Astrocyte (in vitro differentiated cells and primary cell): ENCODE measurements at regions not wholly inside any gene's neighbourhood (a gene's known extent, or its start where the extent isn't known, plus 50 kb on each side); places are given as distances from the start of the nearest gene placed in this dataset.
"Not testable (repeated sequence)": the region's sequence is repeated elsewhere in the genome, so short reads cannot be mapped to it uniquely, and the experiment has no call there.

Source experiments
- EZH2 ChIP-seq: IDR thresholded peaks from 2 replicates; pipeline ENCODE4 v1.6.1; 2012; ENCODE audit warnings: mild to moderate bottlenecking, low read length, inconsistent platforms; ENCODE audit not compliant: insufficient read depth
- TF ChIP-seq, protein P1 (sequence below): IDR thresholded peaks from 2 replicates; pipeline ENCODE4 v1.5.1; 2011; ENCODE audit warnings: low read depth, mild to moderate bottlenecking, inconsistent platforms, low read length, moderate library complexity; ENCODE audit not compliant: insufficient read depth

GRCh38 chr6:109879081-109879480, 99.0 kb upstream of the GPR6 start:
- TF ChIP-seq, protein P1, sequence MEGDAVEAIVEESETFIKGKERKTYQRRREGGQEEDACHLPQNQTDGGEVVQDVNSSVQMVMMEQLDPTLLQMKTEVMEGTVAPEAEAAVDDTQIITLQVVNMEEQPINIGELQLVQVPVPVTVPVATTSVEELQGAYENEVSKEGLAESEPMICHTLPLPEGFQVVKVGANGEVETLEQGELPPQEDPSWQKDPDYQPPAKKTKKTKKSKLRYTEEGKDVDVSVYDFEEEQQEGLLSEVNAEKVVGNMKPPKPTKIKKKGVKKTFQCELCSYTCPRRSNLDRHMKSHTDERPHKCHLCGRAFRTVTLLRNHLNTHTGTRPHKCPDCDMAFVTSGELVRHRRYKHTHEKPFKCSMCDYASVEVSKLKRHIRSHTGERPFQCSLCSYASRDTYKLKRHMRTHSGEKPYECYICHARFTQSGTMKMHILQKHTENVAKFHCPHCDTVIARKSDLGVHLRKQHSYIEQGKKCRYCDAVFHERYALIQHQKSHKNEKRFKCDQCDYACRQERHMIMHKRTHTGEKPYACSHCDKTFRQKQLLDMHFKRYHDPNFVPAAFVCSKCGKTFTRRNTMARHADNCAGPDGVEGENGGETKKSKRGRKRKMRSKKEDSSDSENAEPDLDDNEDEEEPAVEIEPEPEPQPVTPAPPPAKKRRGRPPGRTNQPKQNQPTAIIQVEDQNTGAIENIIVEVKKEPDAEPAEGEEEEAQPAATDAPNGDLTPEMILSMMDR, result not testable (repeated sequence)
- TF ChIP-seq EZH2, result not testable (repeated sequence)
